Inflammatory macrophage (primary cell): ENCODE measurements at regions not wholly inside any gene's neighbourhood (a gene's known extent, or its start where the extent isn't known, plus 50 kb on each side); places are given as distances from the start of the nearest gene placed in this dataset.

ENCODE experiments used
- DNase-seq, 2 donors: peaks; one replicate each; pipeline ENCODE4 v3.0.0-alpha.2; 2020 to 2022

- peak in 1 of 2 donors; percentile 14 for DNase-seq
Observed at GRCh38 chr3:22236490-22237270, 485.7 kb upstream of the ZNF385D start.

- no peak for DNase-seq
Observed at GRCh38 chr3:22239011-22239410, 488.0 kb upstream of the ZNF385D start.

GRCh38 chr3:22241110-22241509, 490.1 kb upstream of the ZNF385D start:
- DNase-seq: no peak

- no peak for DNase-seq
Observed at GRCh38 chr3:22244761-22245521, 493.9 kb upstream of the ZNF385D start.

- no peak for DNase-seq
Observed at GRCh38 chr3:22245811-22246583, 495.0 kb upstream of the ZNF385D start.

- DNase-seq: no peak
Observed at GRCh38 chr3:22249658-22250057, 498.6 kb upstream of the ZNF385D start.

- DNase-seq: no peak
Observed at GRCh38 chr3:22257252-22257651, 506.2 kb upstream of the ZNF385D start.

GRCh38 chr3:22262386-22262785, 511.4 kb upstream of the ZNF385D start:
- DNase-seq: no peak

- DNase-seq: peak; percentile 7 to 46
Observed at GRCh38 chr3:22263042-22263441, 512.0 kb upstream of the ZNF385D start.

- DNase-seq: no peak
Observed at GRCh38 chr3:22265403-22265802, 514.4 kb upstream of the ZNF385D start.

- no peak for DNase-seq
Observed at GRCh38 chr3:22269831-22270230, 518.8 kb upstream of the ZNF385D start.

- DNase-seq: no peak
Observed at GRCh38 chr3:22276351-22276750, 525.3 kb upstream of the ZNF385D start.

GRCh38 chr3:22284559-22284958, 533.5 kb upstream of the ZNF385D start:
- DNase-seq: no peak

- no peak for DNase-seq
Observed at GRCh38 chr3:22288756-22289155, 537.7 kb upstream of the ZNF385D start.

GRCh38 chr3:22292681-22293080, 541.7 kb upstream of the ZNF385D start:
- no peak for DNase-seq

GRCh38 chr3:22296601-22297000, 545.6 kb upstream of the ZNF385D start:
- no peak for DNase-seq

- no peak for DNase-seq
Observed at GRCh38 chr3:22297436-22297835, 546.4 kb upstream of the ZNF385D start.

- no peak for DNase-seq
Observed at GRCh38 chr3:22306454-22306853, 555.4 kb upstream of the ZNF385D start.

GRCh38 chr3:22308871-22309270, 557.9 kb upstream of the ZNF385D start:
- DNase-seq: no peak

GRCh38 chr3:22315925-22316324, 564.9 kb upstream of the ZNF385D start:
- DNase-seq: no peak

- no peak for DNase-seq
Observed at GRCh38 chr3:22318325-22318724, 567.3 kb upstream of the ZNF385D start.

- DNase-seq: no peak
Observed at GRCh38 chr3:22319446-22319845, 568.4 kb upstream of the ZNF385D start.

- no peak for DNase-seq
Observed at GRCh38 chr3:22322861-22323260, 571.9 kb upstream of the ZNF385D start.
